Gastroesophageal sphincter (tissue), 4 donors: ENCODE measurements at regions not wholly inside any gene's neighbourhood (a gene's known extent, or its start where the extent isn't known, plus 50 kb on each side); places are given as distances from the start of the nearest gene placed in this dataset.

Experiments
- ATAC-seq: fragments of 150-250 bp; one replicate; pipeline ENCODE4 v1.9.1; 2016; ENCODE audit warnings: mild to moderate bottlenecking, moderate library complexity
- H3K27ac ChIP-seq, 4 donors: fragments of 200-600 bp; sonication (generic) in 3 of 4; 1 replicate in 3 of 4; 2 replicates in 1 of 4; pipeline ENCODE4 v1.5.1; 2016 to 2019
- H3K27me3 ChIP-seq: fragments of 200-600 bp; sonication (generic); one replicate; pipeline ENCODE4 v1.5.1; 2019
- H3K36me3 ChIP-seq, 2 donors: fragments of 200-600 bp; sonication (generic); one replicate each; pipeline ENCODE4 v1.5.1; 2019; ENCODE audit warnings: control low read depth in 1 of 2
- H3K4me1 ChIP-seq, 3 donors: fragments of 200-600 bp; sonication (generic); 1 replicate in 2 of 3; 2 replicates in 1 of 3; pipeline ENCODE4 v1.5.1; 2016 to 2019; ENCODE audit warnings: control low read depth in 2 of 3
- H3K4me3 ChIP-seq, 2 donors: fragments of 200-600 bp; sonication (generic); one replicate each; pipeline ENCODE4 v1.5.1; 2019; ENCODE audit warnings: mild to moderate bottlenecking in 1 of 2, moderate library complexity in 1 of 2
- H3K9me3 ChIP-seq, 3 donors: fragments of 200-600 bp; sonication (generic); one replicate each; pipeline ENCODE4 v1.5.1; 2017 to 2019; ENCODE audit warnings: control low read depth in 2 of 3
- CTCF ChIP-seq, 4 experiments: fragments of 200-600 bp in 2 of 4; fragments of 450-650 bp in 2 of 4; sonication (generic) in 1 of 4; IDR thresholded peaks; one replicate each; pipeline ENCODE4 v1.5.1; 2017 to 2019; ENCODE audit warnings: antibody characterized with exemption in 4 of 4, mild to moderate bottlenecking in 2 of 4, moderate library complexity in 2 of 4
- EP300 ChIP-seq: sonication (generic); formaldehyde crosslinking; IDR thresholded peaks from one replicate; pipeline ENCODE4 v1.6.1; 2017; ENCODE audit warnings: antibody characterized with exemption, mild to moderate bottlenecking
- POLR2A ChIP-seq, 2 donors: fragments of 450-650 bp; IDR thresholded peaks; one replicate each; pipeline ENCODE4 v1.6.1; 2017; ENCODE audit warnings: antibody characterized with exemption in 2 of 2, mild to moderate bottlenecking in 2 of 2, moderate library complexity in 1 of 2
- POLR2AphosphoS5 ChIP-seq: sonication (generic); formaldehyde crosslinking; IDR thresholded peaks from one replicate; pipeline ENCODE4 v1.6.1; 2017; ENCODE audit warnings: antibody characterized with exemption
- WGBS, 2 donors: methylation state at CpG; one replicate each; pipeline ENCODE4 v1.1.5; 2018; ENCODE audit warnings: low coverage in 1 of 2; 5-methylcytosine and 5-hydroxymethylcytosine counted together
- small RNA-seq, 4 donors: library from RNA; depleted of rRNA; stranded (forward); fragments of <200 nt; gene quantifications; one replicate each; pipeline ENCODE3, GENCODE V24; 2016

GRCh38 chr5:130237721-130238120 lies 333.5 kb downstream of the CHSY3 start:
- 53 to 100% methylated on average over 1 to 3 of the region's 3 CpGs for WGBS, 2 donors
- H3K4me3 ChIP-seq: no peak overlapping the region
- ATAC-seq: no peak

More at GRCh38 chr5:130237721-130238120, 333.5 kb downstream of the CHSY3 start:
- Histone ChIP-seq H3K27ac (no peak overlapping the region), H3K9me3 (no peaks in the 10 kb centered on the region), H3K27me3 (no peaks in the 10 kb centered on the region), H3K36me3 (no peaks in the 10 kb centered on the region), H3K4me1 (no peaks in the 10 kb centered on the region)
- TF ChIP-seq POLR2AphosphoS5 (no peak), CTCF (IDR thresholded peaks at IDR 0.05) (no peak), EP300 (no peak), POLR2A (IDR thresholded peaks at IDR 0.05) (no peak)

Small RNAs in the stretch of these regions (small RNA-seq; reads per million reads assigned to genes)
- gene AC113367.2 (0 reads per million in 4 donors), gene RNU7-53P (0 reads per million in 4 donors)
